Calu3 (cell line): ENCODE measurements at regions not wholly inside any gene's neighbourhood (a gene's known extent, or its start where the extent isn't known, plus 50 kb on each side); places are given as distances from the start of the nearest gene placed in this dataset.

ENCODE experiments used
- BruUV-seq: library from RNA; stranded (reverse); fragments of 400-500 nt; replicated peaks from 2 replicates; lab custom pipeline; 2021; lab: Mats Ljungman, UMichigan
- CTCF ChIA-PET: fragments of 300-600 bp; sonication (Branson Sonifier 250); formaldehyde crosslinking; loops from one replicate; lab custom pipeline; 2022; ENCODE audit warnings: antibody characterized with exemption; lab: Charles Lee
- DNase-seq: peaks from one replicate; pipeline ENCODE4 v3.0.0; 2022
- H3K27ac Mint-ChIP-seq: one replicate; pipeline ENCODE4 v1.8.0; 2022; ENCODE audit warnings: mixed read lengths; ENCODE audit not compliant: unreplicated experiment
- H3K27me3 Mint-ChIP-seq: one replicate; pipeline ENCODE4 v1.8.0; 2022; ENCODE audit warnings: mixed read lengths; ENCODE audit not compliant: unreplicated experiment
- H3K36me3 Mint-ChIP-seq: one replicate; pipeline ENCODE4 v1.8.0; 2022; ENCODE audit warnings: mild to moderate bottlenecking, moderate library complexity, mixed read lengths; ENCODE audit not compliant: insufficient read depth, unreplicated experiment
- H3K4me1 Mint-ChIP-seq: one replicate; pipeline ENCODE4 v1.8.0; 2022; ENCODE audit warnings: mild to moderate bottlenecking, low read depth, mixed read lengths; ENCODE audit not compliant: unreplicated experiment
- H3K4me3 Mint-ChIP-seq: one replicate; pipeline ENCODE4 v1.8.0; 2022; ENCODE audit warnings: mild to moderate bottlenecking, low read depth, moderate library complexity, mixed read lengths; ENCODE audit not compliant: unreplicated experiment
- H3K9me3 Mint-ChIP-seq: one replicate; pipeline ENCODE4 v1.8.0; 2022; ENCODE audit warnings: low read depth, mixed read lengths; ENCODE audit not compliant: unreplicated experiment
- CTCF ChIP-seq: fragments of 200-600 bp; IDR thresholded peaks from one replicate; pipeline ENCODE4 v1.8.0; 2022; ENCODE audit warnings: antibody characterized with exemption; ENCODE audit not compliant: unreplicated experiment
- intact Hi-C: fragments of 100-400 bp; cut with micrococcal nuclease; formaldehyde crosslinking; loops from one replicate; pipeline ENCODE4 v1.10.0; 2022; ENCODE audit not compliant: unreplicated experiment

- Mint-ChIP-seq H3K4me3 (no peak overlapping the region), H3K36me3 (no peaks in the 10 kb centered on the region), H3K4me1 (no peaks in the 10 kb centered on the region), H3K27ac (no peak overlapping the region), H3K27me3 (no peaks in the 10 kb centered on the region), H3K9me3 (peaks cover 7% of the 10 kb centered on the region)
- no TSS peak for BruUV-seq
- DNase-seq: no peak
- TF ChIP-seq CTCF: no peak
- intact Hi-C loops: no loop called here
- CTCF ChIA-PET: no interaction called here
Observed at GRCh38 chr9:24381205-24381604, 164.5 kb downstream of the IZUMO3 start.

- Mint-ChIP-seq H3K27me3 (no peaks in the 10 kb centered on the region), H3K27ac (no peak overlapping the region), H3K4me3 (no peak overlapping the region), H3K4me1 (no peaks in the 10 kb centered on the region), H3K36me3 (no peaks in the 10 kb centered on the region), H3K9me3 (peaks cover 17% of the 10 kb centered on the region)
- TF ChIP-seq CTCF: no peak
- CTCF ChIA-PET: no interaction called here
- BruUV-seq: no TSS peak
- intact Hi-C loops: no loop called here
- DNase-seq: no peak
Observed at GRCh38 chr9:24359046-24359445, 186.7 kb downstream of the IZUMO3 start.

GRCh38 chr9:24351973-24352372 is 193.7 kb downstream of the IZUMO3 start:
- CTCF ChIA-PET: interaction anchor here (0.7 kb wide), 1 partner anchor 103 kb away, joined by 3 read pairs; no protein-coding TSS in a partner anchor
- intact Hi-C loops: no loop called here
- no TSS peak for BruUV-seq
- TF ChIP-seq CTCF: no peak
- Mint-ChIP-seq H3K27me3 (no peaks in the 10 kb centered on the region), H3K9me3 (peaks cover 5% of the 10 kb centered on the region), H3K4me3 (no peak overlapping the region), H3K36me3 (no peaks in the 10 kb centered on the region), H3K27ac (no peak overlapping the region), H3K4me1 (no peaks in the 10 kb centered on the region)
- DNase-seq: no peak

- H3K36me3 Mint-ChIP-seq: no peaks in the 10 kb centered on the region
- no peak for TF ChIP-seq CTCF
- BruUV-seq: no TSS peak
- CTCF ChIA-PET: no interaction called here
- H3K4me3 Mint-ChIP-seq: no peak overlapping the region
- no peak overlapping the region for H3K27ac Mint-ChIP-seq
- peaks cover 6% of the 10 kb centered on the region for H3K9me3 Mint-ChIP-seq
- DNase-seq: no peak
- no peaks in the 10 kb centered on the region for H3K27me3 Mint-ChIP-seq
- no peaks in the 10 kb centered on the region for H3K4me1 Mint-ChIP-seq
- intact Hi-C loops: no loop called here
Observed at GRCh38 chr9:24351258-24351657, 194.4 kb downstream of the IZUMO3 start.

- CTCF ChIA-PET: no interaction called here
- no peak for TF ChIP-seq CTCF
- Mint-ChIP-seq H3K27me3 (no peaks in the 10 kb centered on the region), H3K4me3 (no peak overlapping the region), H3K27ac (no peak overlapping the region), H3K4me1 (no peaks in the 10 kb centered on the region), H3K36me3 (no peaks in the 10 kb centered on the region), H3K9me3 (peaks cover 3% of the 10 kb centered on the region)
- BruUV-seq: no TSS peak
- DNase-seq: no peak
- intact Hi-C loops: no loop called here
Observed at GRCh38 chr9:24342457-24342856, 203.2 kb downstream of the IZUMO3 start.
